ENCODE measurements at regions not wholly inside any gene's neighbourhood (a gene's known extent, or its start where the extent isn't known, plus 50 kb on each side); places are given as distances from the start of the nearest gene placed in this dataset.

DNA sequence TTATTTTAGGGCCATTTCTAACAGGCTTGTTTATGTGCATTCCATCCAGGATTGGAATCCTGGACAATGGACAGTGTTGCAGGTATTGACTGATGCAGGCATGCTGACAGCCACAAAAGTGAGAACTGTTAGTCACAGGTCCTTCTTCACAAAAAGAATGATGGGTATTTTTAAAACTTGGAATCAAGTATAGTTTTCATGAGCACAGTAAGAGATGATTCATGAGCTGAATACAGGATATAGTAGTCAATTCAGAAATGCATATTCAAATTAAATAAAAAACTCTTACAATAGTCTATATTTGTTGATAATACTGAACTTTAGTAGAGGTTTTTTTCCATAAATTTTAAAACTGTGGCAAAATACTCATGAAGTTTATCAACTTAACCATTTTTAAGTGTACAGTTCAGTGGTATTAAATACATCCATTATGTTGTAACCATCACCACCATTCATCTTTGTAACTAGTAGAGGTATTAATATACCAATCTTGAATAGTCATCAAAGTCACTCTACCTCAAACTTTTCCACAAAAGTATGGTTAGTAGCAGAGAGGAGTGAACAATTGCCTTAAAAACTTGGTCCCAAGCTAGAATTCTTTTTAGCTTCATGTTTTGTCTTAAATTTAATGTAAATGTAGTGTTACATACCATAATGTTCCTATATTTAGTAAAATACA lies 79.5 kb downstream of the KCNRG start:
- no peak overlapping the region for H3K4me3 ChIP-seq (ENCODE audit: low read depth, low read length)
- TF ChIP-seq POLR2A (IDR thresholded peaks at IDR 0.05; ENCODE audit: extremely low read depth, insufficient read length) (no peak), MYC (IDR thresholded peaks at IDR 0.05; ENCODE audit: low read depth, low read length) (no peak)
- no peak for DNase-seq (ENCODE audit: low read depth)

DNA sequence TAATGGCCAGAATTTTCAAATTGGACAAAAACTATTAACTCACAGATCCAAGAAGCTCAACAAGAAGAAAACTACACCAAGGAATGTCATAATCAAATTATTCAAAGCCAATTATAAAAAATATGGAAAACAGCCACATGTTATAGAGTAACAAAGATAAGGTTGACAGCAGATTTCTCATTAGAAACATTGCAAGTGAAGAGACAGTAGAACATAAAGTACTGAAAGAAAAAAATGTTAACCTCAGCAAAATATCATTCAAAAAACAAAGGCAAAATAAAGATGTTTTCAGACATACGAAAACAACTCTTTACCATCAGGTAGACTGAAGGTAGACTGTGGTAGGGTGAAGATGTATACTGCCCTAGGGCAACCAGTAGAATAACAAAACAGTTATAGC lies 83.4 kb downstream of the KCNRG start:
- H3K4me3 ChIP-seq (ENCODE audit: low read depth, low read length): no peak overlapping the region
- no peak for DNase-seq (ENCODE audit: low read depth)
- TF ChIP-seq CTCF (IDR thresholded peaks at IDR 0.05; ENCODE audit: low read depth, low read length): no peak
- TF ChIP-seq MYC (IDR thresholded peaks at IDR 0.05; ENCODE audit: low read depth, low read length): peak; percentile 49; the same call in 1 of the 2 replicates

DNA sequence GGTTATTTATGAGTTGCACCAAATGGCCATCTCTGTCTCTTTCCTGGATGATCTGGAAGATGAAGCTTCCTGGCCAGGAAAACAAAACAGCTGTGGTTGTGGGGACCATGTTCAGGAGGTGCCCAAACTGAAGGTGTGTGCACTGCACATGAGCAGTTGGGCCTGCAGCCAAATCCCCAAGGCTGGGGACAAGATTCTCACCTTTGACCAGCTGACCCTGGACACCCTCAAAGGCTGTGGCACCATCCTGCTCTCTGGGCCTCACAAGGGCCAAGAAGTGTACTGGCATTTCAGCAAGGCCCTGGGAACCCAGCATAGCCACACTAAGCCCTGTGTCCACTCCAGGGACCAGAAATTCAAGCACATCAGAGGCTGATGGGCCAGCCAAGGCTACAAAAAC lies 84.2 kb downstream of the KCNRG start:
- TF ChIP-seq MYC (IDR thresholded peaks at IDR 0.05; ENCODE audit: low read depth, low read length): no peak
- no peak overlapping the region for H3K4me3 ChIP-seq (ENCODE audit: low read depth, low read length)
- no peak for DNase-seq (ENCODE audit: low read depth)

DNA sequence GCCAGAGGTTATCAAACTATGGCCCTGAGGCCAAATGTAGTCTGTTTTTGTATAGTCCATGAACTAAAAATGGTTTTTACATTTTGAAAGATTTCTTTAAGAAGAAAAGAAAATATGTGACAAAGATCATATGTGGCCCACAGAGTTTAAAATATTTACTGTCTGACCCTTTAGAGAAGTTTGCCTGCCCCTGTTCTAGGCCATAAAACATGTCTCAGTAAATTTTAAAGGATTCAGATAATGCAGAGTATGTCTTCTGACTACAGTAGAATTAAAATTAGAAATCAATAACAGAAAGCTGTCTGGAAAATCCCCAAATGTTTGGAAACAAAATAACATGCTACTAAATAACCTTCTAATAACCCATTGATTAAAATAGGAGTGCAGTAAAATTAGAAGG lies 86.3 kb downstream of the KCNRG start:
- no peak overlapping the region for H3K4me3 ChIP-seq (ENCODE audit: low read depth, low read length)
- TF ChIP-seq MYC (IDR thresholded peaks at IDR 0.05; ENCODE audit: low read depth, low read length) (no peak), POLR2A (IDR thresholded peaks at IDR 0.05; ENCODE audit: extremely low read depth, insufficient read length) (no peak), CTCF (IDR thresholded peaks at IDR 0.05; ENCODE audit: low read depth, low read length) (no peak)
- TF ChIP-seq, protein P1, sequence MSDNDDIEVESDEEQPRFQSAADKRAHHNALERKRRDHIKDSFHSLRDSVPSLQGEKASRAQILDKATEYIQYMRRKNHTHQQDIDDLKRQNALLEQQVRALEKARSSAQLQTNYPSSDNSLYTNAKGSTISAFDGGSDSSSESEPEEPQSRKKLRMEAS (IDR thresholded peaks at IDR 0.05; ENCODE audit: low read depth, low read length): no peak
- DNase-seq (ENCODE audit: low read depth): no peak

DNA sequence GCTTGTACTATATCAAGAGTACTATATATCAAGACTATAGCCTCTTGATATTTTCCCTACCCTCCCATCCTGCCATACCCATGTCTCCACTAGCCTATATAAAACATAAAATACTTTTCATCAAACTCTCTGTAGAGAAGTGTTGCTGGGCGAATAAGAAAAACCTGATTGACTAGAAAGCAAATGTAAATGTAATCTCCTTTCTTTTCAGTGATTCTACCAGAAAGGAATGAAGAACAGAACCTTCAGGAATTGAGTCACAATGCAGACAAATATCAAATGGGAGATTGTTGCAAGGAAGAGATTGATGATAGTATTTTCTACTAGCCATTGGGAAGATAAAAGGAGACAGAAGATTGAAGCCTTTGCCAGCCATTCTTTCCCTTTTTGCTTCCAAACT lies 89.2 kb downstream of the KCNRG start:
- H3K4me3 ChIP-seq (ENCODE audit: low read depth, low read length): no peak overlapping the region
- TF ChIP-seq, protein P1 (IDR thresholded peaks at IDR 0.05; ENCODE audit: low read depth, low read length): no peak
- TF ChIP-seq POLR2A (IDR thresholded peaks at IDR 0.05; ENCODE audit: extremely low read depth, insufficient read length) (no peak), MYC (IDR thresholded peaks at IDR 0.05; ENCODE audit: low read depth, low read length) (no peak), CTCF (IDR thresholded peaks at IDR 0.05; ENCODE audit: low read depth, low read length) (no peak)
- DNase-seq (ENCODE audit: low read depth): no peak

DNA sequence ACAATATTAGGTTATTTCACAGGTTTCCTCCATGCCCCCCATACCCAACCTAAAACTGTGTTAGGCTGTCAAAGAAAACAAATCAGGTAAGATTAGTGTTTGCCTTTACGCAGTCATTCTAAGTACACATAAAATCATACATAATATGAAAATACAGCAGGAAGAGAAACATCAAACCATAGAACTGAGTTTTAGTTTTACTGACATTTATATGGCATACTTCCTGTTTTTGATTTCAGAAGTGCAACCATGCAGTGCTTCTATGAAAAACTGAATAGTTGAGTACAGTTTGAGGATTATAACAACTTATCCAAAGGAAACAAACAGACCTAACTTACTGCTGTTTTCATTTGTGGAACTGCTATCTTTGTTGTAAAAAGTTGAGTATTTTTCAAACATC lies 91.3 kb downstream of the KCNRG start:
- DNase-seq (ENCODE audit: low read depth): peak; percentile 40
- TF ChIP-seq MYC (IDR thresholded peaks at IDR 0.05; ENCODE audit: low read depth, low read length) (no peak), CTCF (IDR thresholded peaks at IDR 0.05; ENCODE audit: low read depth, low read length) (no peak), POLR2A (IDR thresholded peaks at IDR 0.05; ENCODE audit: extremely low read depth, insufficient read length) (no peak)
- TF ChIP-seq, protein P1 (IDR thresholded peaks at IDR 0.05; ENCODE audit: low read depth, low read length): no peak
- H3K4me3 ChIP-seq (ENCODE audit: low read depth, low read length): no peak overlapping the region

DNA sequence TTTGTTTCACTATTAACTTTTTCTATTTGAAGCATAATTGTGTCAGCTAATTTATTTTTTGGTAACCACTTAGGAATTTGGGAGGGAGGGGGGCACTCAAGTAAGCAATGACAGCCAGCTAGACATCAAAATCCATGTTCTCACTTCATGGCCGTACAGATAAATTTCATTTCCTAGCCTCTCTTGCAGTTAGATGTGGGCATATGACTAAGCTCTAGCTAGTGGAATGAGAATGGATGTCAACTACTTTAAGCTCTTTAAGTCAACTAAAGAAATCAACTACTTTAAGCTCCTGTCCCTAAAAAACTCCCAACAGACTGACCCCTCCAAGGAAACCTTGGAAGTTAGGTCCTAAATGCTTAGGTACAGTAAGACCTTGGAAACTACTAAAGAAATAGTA lies 92.0 kb downstream of the KCNRG start:
- no peak overlapping the region for H3K4me3 ChIP-seq (ENCODE audit: low read depth, low read length)
- no peak for TF ChIP-seq MYC (IDR thresholded peaks at IDR 0.05; ENCODE audit: low read depth, low read length)
- no peak for DNase-seq (ENCODE audit: low read depth)
